ENCODE measurements at regions not wholly inside any gene's neighbourhood (a gene's known extent, or its start where the extent isn't known, plus 50 kb on each side); places are given as distances from the start of the nearest gene placed in this dataset.

- Histone ChIP-seq H3K4me3 (ENCODE audit: low read depth, low read length, poor library complexity, severe bottlenecking) (no peak overlapping the region), H3K36me3 (ENCODE audit: insufficient read depth, low read length) (no peaks in the 10 kb centered on the region), H3K79me2 (ENCODE audit: insufficient read depth, low read depth, low read length) (no peaks in the 10 kb centered on the region), H2AFZ (ENCODE audit: low read length) (no peak overlapping the region), H3K4me2 (ENCODE audit: low read length) (no peak overlapping the region), H3K4me1 (ENCODE audit: insufficient read depth, low read length, poor library complexity, severe bottlenecking) (no peaks in the 10 kb centered on the region), H3K9me2 (ENCODE audit: insufficient read depth, low read length) (no peaks in the 10 kb centered on the region), H4K20me1 (ENCODE audit: insufficient read depth, low read length) (no peaks in the 10 kb centered on the region), H3K9me3 (ENCODE audit: low read length) (no peaks in the 10 kb centered on the region), H3K27ac (ENCODE audit: low read depth, low read length, poor library complexity, severe bottlenecking) (no peak overlapping the region)
- no peak for TF ChIP-seq EZH2phosphoT487 (IDR thresholded peaks at IDR 0.05; ENCODE audit: borderline replicate concordance, low read depth, low read length)
- TF ChIP-seq CTCF (conservative IDR thresholded peaks at IDR 0.05; ENCODE audit: low read length) = no peak
- no TSS peak for BruUV-seq (replicated peaks)
- no peak for DNase-seq (ENCODE audit: low spot score)
- intact Hi-C loops (cut with micrococcal nuclease; ENCODE audit: unreplicated experiment) = no loop called here
- ChIA-PET POLR2A (no interaction called here), CTCF (ENCODE audit: unreplicated experiment) (no interaction called here)
These were observed 268.7 kb downstream of the CHRM3 start for GRCh38 chr1:239655023-239655422.

DNA sequence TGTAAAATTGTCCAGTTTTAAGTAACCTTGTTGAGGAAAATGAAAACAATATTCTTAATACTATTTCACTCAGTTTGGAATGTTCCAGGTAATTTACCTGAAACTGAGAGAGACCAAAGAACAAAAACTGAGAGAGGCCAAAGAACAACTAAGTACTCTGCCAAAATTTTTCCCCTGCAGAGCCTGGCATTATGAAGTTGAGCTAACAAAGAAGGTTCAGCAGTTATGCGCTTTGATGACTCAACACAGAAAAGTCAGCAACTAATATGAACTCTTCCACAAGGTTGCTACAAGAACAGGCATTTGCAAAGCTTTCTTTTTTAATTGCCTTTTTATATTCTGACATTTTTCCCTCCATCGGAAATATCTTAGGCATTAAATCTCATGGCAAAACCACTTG, 270.9 kb downstream of the CHRM3 start:
- no peak overlapping the region for H3K4me2 ChIP-seq (ENCODE audit: low read length)
- no peaks in the 10 kb centered on the region for H4K20me1 ChIP-seq (ENCODE audit: insufficient read depth, low read length)
- no TSS peak for BruUV-seq (replicated peaks)
- H3K27ac ChIP-seq (ENCODE audit: low read depth, low read length, poor library complexity, severe bottlenecking) = no peak overlapping the region
- TF ChIP-seq CTCF (conservative IDR thresholded peaks at IDR 0.05; ENCODE audit: low read length) (no peak), EZH2phosphoT487 (IDR thresholded peaks at IDR 0.05; ENCODE audit: borderline replicate concordance, low read depth, low read length) (no peak)
- no peak overlapping the region for H2AFZ ChIP-seq (ENCODE audit: low read length)
- H3K4me1 ChIP-seq (ENCODE audit: insufficient read depth, low read length, poor library complexity, severe bottlenecking) = no peaks in the 10 kb centered on the region
- no peaks in the 10 kb centered on the region for H3K79me2 ChIP-seq (ENCODE audit: insufficient read depth, low read depth, low read length)
- H3K9me2 ChIP-seq (ENCODE audit: insufficient read depth, low read length) = no peaks in the 10 kb centered on the region
- ChIA-PET POLR2A (no interaction called here), CTCF (ENCODE audit: unreplicated experiment) (no interaction called here)
- intact Hi-C loops (cut with micrococcal nuclease; ENCODE audit: unreplicated experiment) = no loop called here
- H3K9me3 ChIP-seq (ENCODE audit: low read length) = no peaks in the 10 kb centered on the region
- H3K36me3 ChIP-seq (ENCODE audit: insufficient read depth, low read length) = no peaks in the 10 kb centered on the region
- no peak overlapping the region for H3K4me3 ChIP-seq (ENCODE audit: low read depth, low read length, poor library complexity, severe bottlenecking)
- DNase-seq (ENCODE audit: low spot score) = no peak

DNA sequence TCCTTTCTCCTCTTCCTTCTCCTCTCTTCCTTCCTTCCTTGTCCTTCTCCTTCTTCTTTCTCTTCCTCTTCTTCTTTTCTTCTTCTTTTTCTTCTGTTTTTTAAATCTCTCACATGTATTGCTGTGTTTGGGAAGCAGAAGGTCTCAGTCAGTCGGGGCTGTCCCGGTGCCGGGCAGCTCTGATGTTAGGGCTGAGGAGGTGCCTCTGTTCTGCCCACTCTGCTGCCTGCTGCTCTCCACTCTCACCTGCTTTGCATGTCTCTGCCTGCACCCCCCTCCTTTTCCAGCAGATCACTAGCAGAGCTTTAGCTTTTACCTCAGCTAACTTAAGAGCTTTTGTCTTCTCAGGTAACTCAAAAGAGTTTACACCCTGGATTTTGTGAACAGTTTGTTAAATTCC, 276.6 kb downstream of the CHRM3 start:
- H3K79me2 ChIP-seq (ENCODE audit: insufficient read depth, low read depth, low read length) = no peaks in the 10 kb centered on the region
- no peaks in the 10 kb centered on the region for H3K9me2 ChIP-seq (ENCODE audit: insufficient read depth, low read length)
- H3K4me2 ChIP-seq (ENCODE audit: low read length) = no peak overlapping the region
- no peak overlapping the region for H3K27ac ChIP-seq (ENCODE audit: low read depth, low read length, poor library complexity, severe bottlenecking)
- no peaks in the 10 kb centered on the region for H3K9me3 ChIP-seq (ENCODE audit: low read length)
- no TSS peak for BruUV-seq (replicated peaks)
- CTCF ChIA-PET (ENCODE audit: unreplicated experiment) = no interaction called here
- H3K36me3 ChIP-seq (ENCODE audit: insufficient read depth, low read length) = no peaks in the 10 kb centered on the region
- H3K4me1 ChIP-seq (ENCODE audit: insufficient read depth, low read length, poor library complexity, severe bottlenecking) = no peaks in the 10 kb centered on the region
- no peak for DNase-seq (ENCODE audit: low spot score)
- no peak overlapping the region for H2AFZ ChIP-seq (ENCODE audit: low read length)
- TF ChIP-seq EZH2phosphoT487 (IDR thresholded peaks at IDR 0.05; ENCODE audit: borderline replicate concordance, low read depth, low read length) (no peak), CTCF (conservative IDR thresholded peaks at IDR 0.05; ENCODE audit: low read length) (no peak)
- H4K20me1 ChIP-seq (ENCODE audit: insufficient read depth, low read length) = no peaks in the 10 kb centered on the region
- POLR2A ChIA-PET = no interaction called here
- no peak overlapping the region for H3K4me3 ChIP-seq (ENCODE audit: low read depth, low read length, poor library complexity, severe bottlenecking)
- intact Hi-C loops (cut with micrococcal nuclease; ENCODE audit: unreplicated experiment) = no loop called here

Data from OCI-LY7 (cell line).